Left ventricle myocardium inferior (tissue), 1 donor: ENCODE measurements at regions not wholly inside any gene's neighbourhood (a gene's known extent, or its start where the extent isn't known, plus 50 kb on each side); places are given as distances from the start of the nearest gene placed in this dataset.
"Not testable (repeated sequence)": the region's sequence is repeated elsewhere in the genome, so short reads cannot be mapped to it uniquely, and the experiment has no call there.

Experiments
- DNase-seq: peaks from one replicate; pipeline ENCODE4 v3.0.0-alpha.2; 2020
- H3K27ac ChIP-seq: fragments of 200-600 bp; replicated peaks from 2 replicates; pipeline ENCODE4 v1.8.0; 2021
- H3K27me3 ChIP-seq: fragments of 200-600 bp; 2 replicates; pipeline ENCODE4 v1.8.0; 2021; ENCODE audit warnings: low read depth
- H3K36me3 ChIP-seq: fragments of 200-600 bp; 2 replicates; pipeline ENCODE4 v1.8.0; 2021
- H3K4me1 ChIP-seq: fragments of 200-600 bp; 2 replicates; pipeline ENCODE4 v1.8.0; 2021
- H3K4me3 ChIP-seq: fragments of 200-600 bp; 2 replicates; pipeline ENCODE4 v1.8.0; 2021; ENCODE audit warnings: mild to moderate bottlenecking, moderate library complexity
- H3K9me3 ChIP-seq: fragments of 200-600 bp; replicated peaks from 2 replicates; pipeline ENCODE4 v1.8.0; 2021
- CTCF ChIP-seq: fragments of 200-600 bp; IDR thresholded peaks from 2 replicates; pipeline ENCODE4 v1.8.0; 2021; ENCODE audit warnings: antibody characterized with exemption, mild to moderate bottlenecking, borderline replicate concordance
- intact Hi-C: fragments of 100-400 bp; cut with micrococcal nuclease; formaldehyde crosslinking; loops from one replicate; pipeline ENCODE4 v1.11.0; 2022
- donor health status: DM: no; HTN: yes; CAD: no; lungs with severe emphysema.

- H3K36me3 ChIP-seq, intact Hi-C loops, DNase-seq, H3K9me3 ChIP-seq, H3K27me3 ChIP-seq: not testable (repeated sequence)
- Histone ChIP-seq H3K4me1 (peaks cover 41% of the 10 kb centered on the region), H3K27ac (peak overlapping the region; percentile 99), H3K4me3 (peak overlapping the region; percentile 93)
Measured at GRCh38 chr7:29684151-29684786, 120.6 kb downstream of the PRR15 start.

GRCh38 chr7:29684787-29685650 lies 121.3 kb upstream of the WIPF3 start:
- peak; percentile 83 for DNase-seq
- peak; percentile 21 for TF ChIP-seq CTCF
- H3K27ac ChIP-seq, result peak overlapping the region; percentile 99
- peak overlapping the region; percentile 93 for H3K4me3 ChIP-seq
- no peaks in the 10 kb centered on the region for H3K27me3 ChIP-seq
- intact Hi-C loops, result no loop called here
- H3K9me3 ChIP-seq, result no peaks in the 10 kb centered on the region
- H3K4me1 ChIP-seq, result peaks cover 41% of the 10 kb centered on the region
- no peaks in the 10 kb centered on the region for H3K36me3 ChIP-seq

GRCh38 chr7:29685651-29686271 lies 120.5 kb upstream of the WIPF3 start:
- Histone ChIP-seq H3K4me1 (peaks cover 41% of the 10 kb centered on the region), H3K4me3 (peak overlapping the region; percentile 93), H3K27ac (peak overlapping the region; percentile 99)
- H3K9me3 ChIP-seq, intact Hi-C loops, H3K36me3 ChIP-seq, DNase-seq, H3K27me3 ChIP-seq: not testable (repeated sequence)

- H3K4me3 ChIP-seq, intact Hi-C loops, H3K27ac ChIP-seq, H3K27me3 ChIP-seq, H3K9me3 ChIP-seq, H3K36me3 ChIP-seq, H3K4me1 ChIP-seq, DNase-seq: not testable (repeated sequence)
Measured at GRCh38 chr7:29690510-29690909, 115.8 kb upstream of the WIPF3 start.

GRCh38 chr7:29696402-29696801 lies 109.9 kb upstream of the WIPF3 start:
- H3K27me3 ChIP-seq, DNase-seq, intact Hi-C loops: not testable (repeated sequence)

GRCh38 chr7:29699723-29700122 lies 106.6 kb upstream of the WIPF3 start:
- H3K9me3 ChIP-seq, intact Hi-C loops, DNase-seq: not testable (repeated sequence)

More at GRCh38 chr7:29696402-29696801, 109.9 kb upstream of the WIPF3 start:
- not testable (repeated sequence) for H3K4me1 ChIP-seq, H3K27ac ChIP-seq, H3K4me3 ChIP-seq, H3K36me3 ChIP-seq, H3K9me3 ChIP-seq

GRCh38 chr7:29701540-29701939 lies 104.8 kb upstream of the WIPF3 start:
- DNase-seq, result not testable (repeated sequence)

More at GRCh38 chr7:29699723-29700122, 106.6 kb upstream of the WIPF3 start:
- H3K4me3 ChIP-seq, H3K27ac ChIP-seq, H3K36me3 ChIP-seq, H3K27me3 ChIP-seq, H3K4me1 ChIP-seq: not testable (repeated sequence)

GRCh38 chr7:29703830-29704229 lies 102.5 kb upstream of the WIPF3 start:
- H3K9me3 ChIP-seq, H3K4me3 ChIP-seq, H3K36me3 ChIP-seq, H3K27ac ChIP-seq, intact Hi-C loops, DNase-seq, H3K27me3 ChIP-seq, H3K4me1 ChIP-seq: not testable (repeated sequence)

More at GRCh38 chr7:29701540-29701939, 104.8 kb upstream of the WIPF3 start:
- H3K27me3 ChIP-seq, H3K27ac ChIP-seq, H3K36me3 ChIP-seq, H3K9me3 ChIP-seq, H3K4me1 ChIP-seq, intact Hi-C loops, H3K4me3 ChIP-seq: not testable (repeated sequence)

GRCh38 chr7:29709002-29709401 lies 97.3 kb upstream of the WIPF3 start:
- H3K4me3 ChIP-seq, H3K27ac ChIP-seq, intact Hi-C loops, H3K36me3 ChIP-seq, H3K9me3 ChIP-seq, H3K27me3 ChIP-seq, H3K4me1 ChIP-seq, DNase-seq: not testable (repeated sequence)

GRCh38 chr7:29723127-29723526 lies 83.2 kb upstream of the WIPF3 start:
- DNase-seq, intact Hi-C loops, H3K27me3 ChIP-seq, H3K27ac ChIP-seq, H3K4me3 ChIP-seq, H3K36me3 ChIP-seq, H3K9me3 ChIP-seq, H3K4me1 ChIP-seq: not testable (repeated sequence)
